HG02840 (cell line): ENCODE measurements at regions not wholly inside any gene's neighbourhood (a gene's known extent, or its start where the extent isn't known, plus 50 kb on each side); places are given as distances from the start of the nearest gene placed in this dataset.
"Not testable (repeated sequence)": the region's sequence is repeated elsewhere in the genome, so short reads cannot be mapped to it uniquely, and the experiment has no call there.

Experiments used
- ATAC-seq: cut with Tn5 transposase; IDR thresholded peaks from one replicate; pipeline ENCODE4 v1.9.1; 2021; ENCODE audit warnings: mild to moderate bottlenecking, moderate library complexity, moderate number of reproducible peaks; ENCODE audit not compliant: unreplicated experiment, low FRiP score

DNA sequence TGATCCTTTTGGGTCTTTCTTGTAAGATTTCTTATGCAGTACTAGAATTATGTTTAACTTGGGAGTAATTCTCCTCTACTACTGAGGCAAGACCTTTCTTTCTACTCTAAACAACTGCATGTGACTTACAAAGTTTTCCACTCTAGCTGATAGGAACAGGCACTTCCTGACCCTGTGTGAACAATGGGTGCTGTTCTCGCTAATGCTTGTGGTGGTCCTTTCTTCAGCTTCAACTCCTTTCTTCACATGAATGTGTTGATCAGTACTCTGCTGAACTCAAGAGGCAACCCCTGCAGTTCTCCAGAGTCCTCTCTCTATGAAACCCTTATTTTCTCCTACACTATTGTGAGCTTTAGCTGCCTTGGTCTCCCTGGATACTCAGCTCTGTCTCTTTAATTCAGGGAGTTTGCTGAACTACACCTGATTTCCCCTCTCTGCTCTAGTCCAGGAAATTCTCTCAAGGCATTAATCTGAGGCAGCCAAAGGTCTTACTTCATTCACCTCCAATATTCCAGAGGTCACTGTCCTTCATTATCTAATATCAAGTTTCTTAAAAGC lies 484.6 kb upstream of the PIK3R1 start:
- ATAC-seq: no peak

DNA sequence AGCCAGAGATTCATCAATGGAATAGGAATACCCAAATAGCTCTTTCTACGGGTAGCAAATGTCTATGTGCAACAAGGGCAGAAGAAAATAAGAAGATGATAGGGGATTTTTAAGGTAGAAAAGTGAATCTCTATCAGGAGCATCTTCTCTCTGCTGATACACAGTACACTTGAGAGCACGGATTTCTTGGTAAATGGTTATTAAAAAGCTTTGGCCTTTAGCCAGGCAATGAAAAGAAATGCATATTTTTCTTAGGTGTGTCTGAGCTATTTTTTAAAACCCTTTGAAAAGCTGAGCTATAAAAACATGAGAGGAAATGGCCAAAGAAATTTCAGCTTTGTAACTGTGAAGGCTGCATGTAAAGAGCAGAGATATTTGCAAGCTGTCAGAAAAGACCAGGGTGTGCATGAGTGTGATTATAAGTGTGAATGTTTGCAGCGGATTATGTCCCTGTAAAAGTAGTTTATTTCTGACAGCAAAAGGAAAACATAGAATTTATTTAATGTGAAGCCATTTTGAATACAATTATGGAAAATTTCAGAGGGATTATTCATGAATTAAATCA lies 487.1 kb upstream of the PIK3R1 start:
- ATAC-seq: no peak

DNA sequence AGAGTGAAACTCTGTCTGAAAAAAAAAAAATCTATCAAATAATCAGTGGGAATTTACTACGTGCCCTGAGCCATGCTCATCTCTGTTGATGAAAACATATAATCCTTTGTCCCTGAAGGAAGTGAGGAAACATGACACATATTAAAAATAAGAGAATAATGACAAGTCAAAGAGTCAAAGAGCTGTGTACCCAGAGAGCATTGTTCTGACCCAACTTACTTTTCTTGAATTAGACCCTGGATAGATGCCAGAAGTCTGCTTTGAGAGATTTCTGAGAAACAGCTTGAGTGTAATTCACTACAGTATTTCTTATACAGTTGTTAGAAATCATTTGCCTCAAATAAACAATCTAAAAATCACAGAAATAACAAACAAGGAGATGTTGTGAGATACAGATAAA lies 490.0 kb upstream of the PIK3R1 start:
- no peak for ATAC-seq

DNA sequence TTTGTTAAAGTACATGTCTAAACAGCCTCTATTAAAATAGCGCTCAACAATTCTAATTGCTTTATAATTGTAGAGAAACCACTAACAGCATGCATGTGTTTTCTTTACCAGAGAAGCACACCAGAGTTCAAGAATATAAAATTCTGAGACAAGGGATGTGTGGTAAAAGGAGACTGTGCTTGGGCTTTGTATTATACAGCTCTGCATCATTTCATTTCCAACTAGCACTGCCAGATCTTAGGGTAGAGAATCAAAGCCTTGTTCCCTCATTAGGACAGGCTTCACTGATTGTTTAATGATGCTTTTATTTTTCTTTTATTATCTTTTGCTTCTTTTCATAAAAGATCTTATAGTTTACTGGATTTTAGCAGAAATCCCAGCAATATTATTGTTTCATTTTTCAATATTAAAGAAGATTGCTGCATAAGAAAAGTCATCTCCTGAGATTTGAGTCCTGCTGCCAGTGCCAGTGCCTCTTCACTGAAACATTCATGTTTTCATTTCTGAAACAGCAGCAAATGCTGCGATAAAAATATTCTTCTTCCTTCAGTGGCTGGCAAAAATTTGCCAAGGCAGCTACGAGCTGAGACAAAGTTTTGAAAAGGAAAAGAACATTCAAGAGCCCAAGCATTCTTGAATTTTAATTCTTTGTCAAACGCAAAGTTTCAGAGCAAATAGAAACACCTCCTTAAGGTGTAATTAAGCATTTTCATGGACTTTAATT lies 491.0 kb upstream of the PIK3R1 start:
- no peak for ATAC-seq

DNA sequence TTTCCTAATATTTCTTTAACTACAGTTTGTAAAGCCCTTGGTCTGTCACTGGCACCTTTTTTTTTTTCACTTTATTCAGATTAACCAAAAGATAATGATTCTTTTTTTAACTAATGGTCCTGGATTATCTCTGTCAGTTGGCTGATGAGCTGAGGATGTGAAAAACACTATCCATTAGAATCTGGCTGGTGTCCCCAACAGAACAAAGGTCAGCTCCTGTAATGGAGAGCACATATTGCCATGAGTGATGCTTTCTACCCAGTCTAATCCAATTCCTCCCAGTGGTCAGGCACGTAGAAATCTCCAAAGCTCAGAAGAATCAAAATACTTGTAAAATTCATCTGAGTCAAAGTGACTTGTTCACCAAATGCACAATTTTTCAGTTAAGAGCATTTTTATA lies 491.7 kb upstream of the PIK3R1 start:
- no peak for ATAC-seq

DNA sequence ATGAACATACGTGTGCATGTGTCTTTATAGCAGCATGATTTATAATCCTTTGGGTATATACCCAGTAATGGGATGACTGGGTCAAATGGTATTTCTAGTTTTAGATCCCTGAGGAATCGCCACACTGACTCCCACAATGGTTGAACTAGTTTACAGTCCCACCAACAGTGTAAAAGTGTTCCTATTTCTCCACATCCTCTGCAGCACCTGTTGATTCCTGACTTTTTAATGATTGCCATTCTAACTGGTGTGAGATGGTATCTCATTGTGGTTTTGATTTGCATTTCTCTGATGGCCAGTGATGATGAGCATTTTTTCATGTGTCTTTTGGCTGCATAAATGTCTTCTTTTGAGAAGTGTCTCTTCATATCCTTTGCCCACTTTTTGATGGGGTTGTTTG lies 493.0 kb upstream of the PIK3R1 start:
- ATAC-seq: not testable (repeated sequence)

DNA sequence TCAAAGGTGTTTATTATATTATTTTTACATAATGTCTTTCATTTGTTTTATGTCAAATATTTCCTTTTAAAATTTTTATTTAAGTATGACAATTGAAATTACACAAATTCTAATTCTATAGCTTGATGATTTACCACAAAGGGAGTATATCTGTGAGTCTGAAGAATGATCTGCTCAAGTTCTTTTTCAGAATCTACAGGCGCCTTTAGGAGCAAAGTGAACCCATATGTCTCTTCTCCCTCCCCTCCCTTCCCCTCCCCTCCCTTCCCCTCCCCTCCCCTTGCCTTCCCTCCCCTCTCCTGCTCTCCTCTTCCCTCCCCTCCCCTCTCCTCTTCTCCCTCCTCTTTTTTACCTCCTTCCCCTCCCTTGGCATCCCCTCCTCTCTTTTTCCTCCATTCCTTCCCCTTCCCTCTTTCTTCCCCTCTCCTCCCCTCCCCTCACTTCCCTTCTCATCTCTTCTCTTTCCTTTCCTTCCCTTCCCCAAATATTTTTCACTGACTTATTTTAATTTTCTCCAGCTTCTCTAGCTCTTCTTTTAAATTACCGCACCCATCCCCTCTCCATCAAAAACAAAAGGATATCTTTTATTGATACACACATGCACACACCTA lies 495.3 kb upstream of the PIK3R1 start:
- ATAC-seq: no peak

DNA sequence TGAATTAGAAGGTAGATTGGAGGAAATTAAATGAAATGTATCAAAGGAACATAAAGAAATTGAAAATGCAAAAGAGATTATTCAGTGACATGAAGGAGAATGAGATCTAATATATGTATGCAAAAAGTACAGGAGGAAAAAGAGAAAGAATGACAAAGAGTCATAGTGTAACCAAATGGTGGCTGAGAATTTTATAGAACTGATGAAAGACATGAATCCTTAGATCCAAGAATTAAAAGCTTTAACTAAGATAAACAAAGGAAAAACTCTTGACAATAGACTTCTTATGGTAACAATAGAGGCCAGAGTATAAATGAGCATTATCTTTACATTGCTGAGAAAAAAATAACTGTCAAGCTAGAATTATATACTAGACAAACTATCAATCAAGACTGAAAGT lies 505.4 kb upstream of the CD180 start:
- no peak for ATAC-seq

DNA sequence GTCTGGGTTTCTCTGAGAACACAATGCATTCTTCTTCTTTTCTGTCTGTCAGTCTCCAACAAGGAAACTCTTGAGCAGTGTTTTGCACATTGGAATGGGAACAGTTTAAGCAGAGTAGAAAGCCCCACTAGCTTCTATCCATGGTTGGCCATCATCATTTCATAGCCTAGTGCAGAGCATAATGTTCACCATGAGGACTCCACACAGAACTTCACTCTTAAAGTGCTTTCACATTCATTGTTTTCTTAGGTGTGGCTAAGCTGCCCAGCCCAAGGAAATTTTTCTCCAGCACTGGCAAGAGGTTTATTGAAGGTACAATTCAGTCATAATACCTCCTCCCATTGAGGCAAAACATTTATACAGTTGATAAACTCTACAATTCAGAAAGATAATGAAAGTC lies 503.0 kb upstream of the CD180 start:
- no peak for ATAC-seq

DNA sequence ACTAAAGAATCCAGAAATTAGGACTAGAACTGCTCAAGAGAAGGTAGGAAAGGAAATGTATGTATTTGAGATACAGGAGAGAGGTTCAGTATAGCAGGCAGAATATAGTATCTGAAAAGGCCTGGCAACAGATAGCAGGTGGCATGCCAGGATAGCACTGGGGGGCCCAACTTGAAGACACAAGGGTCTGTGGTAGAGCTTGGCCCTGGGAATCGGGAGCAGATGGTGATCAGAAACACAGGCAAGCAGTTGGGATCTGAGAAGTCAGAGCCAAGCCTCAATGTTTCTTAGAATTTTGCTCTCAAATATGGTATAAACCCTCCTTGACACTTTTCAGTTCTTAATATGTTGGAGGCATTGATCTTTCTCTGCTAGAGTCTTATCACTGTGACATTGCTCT lies 499.8 kb upstream of the CD180 start:
- no peak for ATAC-seq

DNA sequence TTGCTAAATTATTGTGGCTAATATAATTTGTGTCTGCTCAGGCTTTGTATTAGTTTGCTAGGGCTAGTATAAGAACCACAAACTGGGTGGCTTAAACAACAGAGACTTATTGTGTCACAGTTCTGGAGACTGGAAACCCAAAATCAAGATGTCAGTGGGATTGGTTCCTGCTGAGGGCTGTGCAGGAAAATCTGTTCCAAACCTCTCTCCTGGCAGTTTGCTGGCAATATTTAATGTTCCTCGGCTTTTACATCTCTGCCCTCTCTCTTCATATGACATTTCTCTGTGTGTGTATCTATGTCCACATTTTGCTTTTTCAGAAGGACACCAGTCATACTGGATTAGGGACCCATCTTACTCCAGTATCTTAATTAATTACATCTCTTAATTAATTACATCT lies 498.8 kb upstream of the CD180 start:
- ATAC-seq: no peak

DNA sequence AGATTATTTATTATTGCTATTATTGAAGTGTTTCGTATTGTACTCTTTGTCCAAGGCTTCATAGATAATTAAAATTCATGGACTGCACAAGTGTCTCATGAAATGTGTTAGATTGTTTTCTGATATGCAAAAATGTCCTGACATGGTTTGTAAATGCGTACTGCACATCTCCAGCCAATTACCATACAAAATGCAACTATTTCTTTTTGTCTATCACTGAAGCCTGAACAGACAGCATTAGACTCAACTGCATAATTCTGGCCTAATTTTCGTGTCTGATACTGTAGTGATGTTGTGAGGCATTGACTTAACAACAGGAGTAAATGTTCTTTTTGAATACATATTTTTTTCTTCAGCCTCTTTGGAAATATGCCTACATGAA lies 498.2 kb upstream of the CD180 start:
- no peak for ATAC-seq

DNA sequence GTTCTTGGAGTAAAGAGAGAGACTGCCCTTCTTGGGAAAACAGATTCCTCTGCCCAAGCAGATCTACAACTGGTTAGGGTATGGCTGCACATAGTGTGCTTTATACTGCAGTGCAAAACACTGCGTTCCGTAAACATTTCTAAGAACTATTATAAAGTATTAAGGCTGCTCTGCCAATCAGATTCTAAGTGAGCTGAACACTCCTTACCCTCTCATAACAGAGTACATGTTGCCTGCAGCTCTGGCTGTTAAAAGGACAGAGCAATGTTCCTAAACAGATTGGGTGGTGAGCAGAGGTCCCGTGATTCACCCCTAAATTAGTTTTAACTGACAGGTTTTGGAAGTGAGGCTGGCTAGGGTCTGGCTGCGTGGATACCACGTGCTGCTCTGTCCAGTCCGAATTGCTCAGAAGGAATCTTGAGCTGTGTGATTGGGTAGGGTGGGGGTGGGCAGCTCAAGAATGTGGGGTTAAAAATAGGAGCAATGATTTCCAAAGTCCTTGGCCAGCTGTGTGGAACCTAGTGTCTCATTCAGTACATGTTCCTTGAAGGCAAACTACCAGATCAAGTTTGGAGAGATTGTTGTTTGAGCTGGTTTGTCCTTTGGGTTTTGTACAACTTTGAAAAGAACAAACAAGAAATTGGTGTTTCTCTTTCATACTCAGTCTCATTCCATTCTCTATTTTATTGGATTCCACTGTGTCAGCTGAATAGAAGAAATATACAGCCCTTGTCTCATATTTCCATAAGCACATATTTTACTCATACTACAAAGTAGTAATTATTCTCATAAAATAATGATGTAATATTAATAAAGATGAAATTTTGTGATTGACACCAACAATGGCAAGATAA lies 497.6 kb upstream of the CD180 start:
- ATAC-seq: no peak

DNA sequence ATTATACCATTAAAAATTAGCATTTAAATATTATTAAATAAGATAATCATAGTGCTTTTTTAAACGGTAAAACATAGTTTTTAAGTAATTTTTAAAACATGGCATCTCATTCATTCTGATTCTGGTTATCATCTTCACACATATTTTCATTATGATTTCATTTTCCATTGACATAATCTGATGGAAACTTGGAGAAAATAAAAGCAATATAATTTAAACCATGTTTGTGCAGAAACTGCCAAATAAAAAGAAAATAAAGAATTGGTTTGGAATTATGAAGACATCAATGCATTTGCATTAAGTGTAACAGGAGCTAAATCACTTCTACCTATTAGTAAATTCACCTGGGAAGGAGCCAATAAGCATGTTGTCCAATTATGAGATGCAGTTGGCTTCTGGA lies 490.1 kb upstream of the CD180 start:
- no peak for ATAC-seq

DNA sequence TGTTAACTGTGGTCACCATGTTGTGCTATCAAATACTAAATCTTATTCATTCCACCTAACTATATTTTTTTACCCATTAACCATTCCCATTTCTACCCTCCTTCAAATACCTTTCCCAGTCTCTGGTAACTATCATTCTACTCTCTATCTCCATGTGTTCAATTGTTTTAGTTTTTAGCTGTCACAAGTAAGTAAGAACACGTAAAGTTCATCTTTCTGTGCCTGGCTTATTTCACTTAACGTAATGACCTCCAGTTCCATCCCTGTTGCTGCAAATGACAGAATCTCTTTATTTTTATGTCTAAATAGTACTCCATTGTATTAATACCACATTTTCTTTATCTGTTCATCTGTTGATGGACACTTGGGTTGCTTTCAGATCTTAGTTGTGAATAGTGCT lies 485.1 kb upstream of the CD180 start:
- ATAC-seq: no peak

DNA sequence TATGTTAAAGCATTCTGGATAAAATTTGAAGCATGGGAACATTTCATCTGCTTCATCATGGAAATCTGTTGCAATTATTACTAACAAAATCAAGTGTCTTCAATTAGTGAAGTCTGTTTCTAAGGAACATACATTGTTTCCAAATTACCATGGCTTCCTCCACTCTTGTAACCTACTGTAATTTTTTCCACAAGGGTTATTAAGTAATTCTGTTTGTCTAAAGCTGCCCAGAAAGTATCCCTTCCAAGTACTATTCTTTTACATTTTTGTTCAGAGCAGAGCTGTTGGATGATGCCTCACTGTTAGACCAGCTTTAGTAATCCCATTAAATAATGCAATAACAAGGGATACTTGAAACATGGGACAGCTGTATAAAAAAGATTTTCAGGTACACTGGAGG lies 483.5 kb upstream of the CD180 start:
- no peak for ATAC-seq

DNA sequence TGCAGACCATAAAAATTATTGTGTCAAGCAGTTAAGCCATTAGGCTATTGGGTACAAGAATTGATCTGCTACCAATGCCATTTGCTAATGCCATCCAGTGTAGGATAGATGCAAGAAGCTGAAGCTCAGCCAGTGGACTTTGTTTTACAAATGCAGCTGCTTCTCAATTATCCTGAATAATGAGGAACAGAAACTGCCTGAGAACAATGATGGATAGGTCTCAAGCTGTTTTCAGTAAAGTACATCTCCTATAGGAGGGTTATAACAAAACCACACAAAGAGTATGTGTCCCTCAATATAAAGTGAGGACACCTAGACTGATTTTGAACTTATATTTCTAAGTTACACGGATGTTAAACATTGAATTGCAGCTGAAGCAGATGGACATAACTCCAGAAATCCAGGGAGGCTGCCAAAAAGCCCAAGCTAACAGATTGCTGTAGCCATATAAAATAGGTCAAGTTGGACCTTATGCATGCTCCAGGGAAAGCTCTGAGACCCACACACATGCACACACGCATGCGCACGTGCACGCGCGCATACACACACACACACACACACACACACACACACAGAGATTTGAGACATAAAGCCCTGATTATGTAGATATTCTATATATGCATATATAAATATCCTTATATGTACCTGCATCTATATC lies 482.7 kb upstream of the CD180 start:
- no peak for ATAC-seq

DNA sequence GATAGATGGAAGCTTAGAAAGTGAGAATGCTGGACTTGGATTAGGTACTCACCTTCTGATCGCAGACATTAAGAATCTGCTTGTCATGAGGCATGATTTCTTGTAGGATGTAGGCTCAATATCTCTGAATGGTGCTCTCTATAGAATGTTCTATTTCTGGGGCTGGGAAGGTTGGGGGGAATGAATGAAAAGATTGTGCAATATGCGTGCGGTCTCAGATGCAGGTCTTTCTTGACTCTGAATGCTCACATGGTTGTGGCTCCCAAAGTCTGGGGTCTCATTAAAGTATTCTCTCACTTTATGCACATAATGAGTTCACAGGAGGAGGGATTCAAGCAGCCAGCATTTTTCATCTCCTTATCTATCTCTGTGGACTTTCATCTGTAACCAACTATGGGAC lies 482.0 kb upstream of the CD180 start:
- ATAC-seq: no peak

DNA sequence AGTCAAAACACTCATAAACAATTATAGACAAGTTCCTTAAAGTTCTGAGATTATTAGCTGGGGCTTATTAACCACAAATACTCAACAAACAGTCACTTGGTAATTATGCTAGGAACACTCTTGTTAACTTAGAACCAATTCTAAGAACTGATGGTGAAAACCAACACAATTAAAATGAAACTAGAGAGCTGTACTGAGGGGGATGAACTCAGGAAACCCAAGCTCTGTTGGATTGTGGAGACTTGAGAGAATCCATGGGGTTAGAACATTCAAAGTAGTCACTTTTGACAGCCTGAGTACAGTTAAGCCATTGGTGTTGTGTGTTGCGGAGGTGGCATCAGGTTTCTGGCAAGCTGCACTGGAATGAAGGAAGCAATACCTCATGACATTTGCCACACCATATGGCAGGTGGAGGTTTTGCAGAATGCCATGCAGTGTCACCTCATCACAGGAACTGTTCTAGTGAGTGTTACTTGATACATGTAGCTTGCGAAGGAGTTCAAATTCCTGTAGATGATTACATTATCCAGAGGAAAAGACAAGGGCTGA lies 480.9 kb upstream of the CD180 start:
- ATAC-seq: no peak

DNA sequence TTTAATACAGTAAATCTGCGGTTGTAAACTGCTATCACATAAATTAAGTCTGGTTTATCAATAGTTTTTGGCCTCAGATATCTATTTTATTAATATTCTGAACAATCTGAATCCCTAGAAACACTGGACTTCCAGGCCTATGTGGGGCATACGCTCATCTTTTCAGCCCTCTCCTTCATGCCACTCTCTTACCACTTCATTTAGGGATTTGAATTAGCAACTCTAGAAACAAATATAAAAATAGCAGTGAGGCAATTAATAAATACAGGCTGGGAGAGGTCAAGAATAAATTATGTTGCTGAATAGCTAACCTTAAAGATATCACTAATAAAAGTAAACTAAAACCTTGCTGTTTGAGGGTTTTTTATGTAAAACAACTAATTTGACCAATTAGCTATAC lies 480.3 kb upstream of the CD180 start:
- no peak for ATAC-seq
